ENCODE measurements at regions not wholly inside any gene's neighbourhood (a gene's known extent, or its start where the extent isn't known, plus 50 kb on each side); places are given as distances from the start of the nearest gene placed in this dataset.

- no peak overlapping the region for H3K27ac Mint-ChIP-seq
- H3K27me3 Mint-ChIP-seq (ENCODE audit: low read depth in 3 of 3): peaks cover 0 to 2% (median 0%) of the 10 kb centered on the region in 3 donors
- no peak for DNase-seq
- no peak overlapping the region for H3K4me3 Mint-ChIP-seq
- H3K36me3 Mint-ChIP-seq: no peaks in the 10 kb centered on the region
- no peaks in the 10 kb centered on the region for H3K4me1 Mint-ChIP-seq
- H3K9me3 Mint-ChIP-seq: peaks cover 0 to 20% (median 7%) of the 10 kb centered on the region in 6 donors
Observed at GRCh38 chr7:68789597-68789996, 808.7 kb upstream of the AUTS2 start.

- Mint-ChIP-seq H3K9me3 (peaks cover 0 to 21% (median 7%) of the 10 kb centered on the region in 6 donors), H3K27me3 (ENCODE audit: low read depth in 3 of 3) (peaks cover 0 to 2% (median 0%) of the 10 kb centered on the region in 3 donors), H3K27ac (no peak overlapping the region), H3K4me1 (no peaks in the 10 kb centered on the region), H3K36me3 (no peaks in the 10 kb centered on the region), H3K4me3 (no peak overlapping the region)
- DNase-seq: no peak
Observed at GRCh38 chr7:68792351-68792750, 805.9 kb upstream of the AUTS2 start.

DNA sequence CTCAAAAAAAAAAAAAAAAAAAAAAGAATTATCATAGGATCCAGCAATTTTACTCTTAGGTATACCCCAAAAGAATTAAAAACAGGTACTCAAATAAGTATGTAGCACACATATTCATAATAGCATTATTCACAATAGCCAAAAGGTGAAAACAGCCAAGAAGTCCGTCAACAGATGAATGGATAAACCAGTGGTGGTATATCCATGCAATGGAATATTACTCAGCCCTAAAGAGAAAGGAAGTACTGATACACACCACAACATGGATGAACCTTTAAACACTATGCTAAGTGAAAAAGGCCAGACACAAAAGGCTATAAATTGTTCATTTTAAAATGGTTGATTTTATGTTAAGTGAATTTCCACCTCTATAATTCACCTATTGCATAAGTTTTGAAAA is 804.8 kb upstream of the AUTS2 start:
- H3K27ac Mint-ChIP-seq: no peak overlapping the region

DNA sequence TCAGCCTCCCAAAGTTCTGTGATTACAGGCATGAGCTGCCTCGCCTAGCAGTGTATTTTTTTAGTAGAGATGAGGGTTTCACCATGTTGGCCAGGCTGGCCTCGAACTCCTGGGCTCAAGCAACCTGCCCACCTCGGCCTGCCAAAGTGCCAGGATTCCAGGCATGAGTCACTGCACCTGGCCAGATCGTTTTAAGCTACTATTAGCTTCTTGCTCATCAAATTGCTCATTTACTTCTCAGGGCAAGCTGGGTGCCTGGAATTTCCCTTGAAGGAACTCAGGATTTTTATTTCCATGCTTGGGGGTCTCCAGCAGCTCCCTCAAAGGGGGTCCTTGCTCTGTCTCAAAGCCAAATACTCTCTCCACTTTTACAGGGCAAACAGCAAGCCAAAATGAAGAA is 798.0 kb upstream of the AUTS2 start:
- Mint-ChIP-seq H3K4me1 (no peaks in the 10 kb centered on the region), H3K36me3 (no peaks in the 10 kb centered on the region), H3K9me3 (peaks cover 0 to 19% (median 3%) of the 10 kb centered on the region in 6 donors), H3K27ac (no peak overlapping the region), H3K27me3 (ENCODE audit: low read depth in 3 of 3) (peaks cover 0 to 1% (median 0%) of the 10 kb centered on the region in 3 donors), H3K4me3 (no peak overlapping the region)
- DNase-seq: no peak

More for the DNA sequence above, 804.8 kb upstream of the AUTS2 start:
- H3K36me3 Mint-ChIP-seq: no peaks in the 10 kb centered on the region
- no peaks in the 10 kb centered on the region for H3K4me1 Mint-ChIP-seq
- no peak overlapping the region for H3K4me3 Mint-ChIP-seq
- peaks cover 0 to 21% (median 7%) of the 10 kb centered on the region in 6 donors for H3K9me3 Mint-ChIP-seq
- peaks cover 0 to 2% (median 0%) of the 10 kb centered on the region in 3 donors for H3K27me3 Mint-ChIP-seq (ENCODE audit: low read depth in 3 of 3)
- DNase-seq: no peak

DNA sequence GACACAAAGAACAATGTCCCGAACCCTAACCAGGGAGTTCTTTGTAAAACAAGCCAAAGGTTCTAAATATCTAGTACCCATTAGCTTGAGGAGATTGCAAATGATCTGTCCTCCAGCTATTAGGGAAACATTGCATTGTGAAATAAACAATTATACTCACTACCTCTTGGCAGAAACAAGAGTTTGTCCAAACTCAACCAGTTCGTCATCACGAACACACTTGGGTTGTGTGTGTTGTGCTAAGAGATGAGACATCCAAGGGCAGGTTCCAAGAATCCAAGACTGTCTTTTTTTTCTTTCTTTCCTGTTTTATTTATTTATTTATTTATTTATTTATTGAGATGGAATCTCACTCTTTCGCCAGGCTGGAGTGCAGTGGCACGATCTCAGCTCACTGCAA is 793.1 kb upstream of the AUTS2 start:
- no peak for DNase-seq
- H3K4me3 Mint-ChIP-seq: no peak overlapping the region
- peaks cover 0 to 4% (median 2%) of the 10 kb centered on the region in 3 donors for H3K27me3 Mint-ChIP-seq (ENCODE audit: low read depth in 3 of 3)
- H3K36me3 Mint-ChIP-seq: peaks cover 0 to 3% (median 0%) of the 10 kb centered on the region in 3 donors
- H3K4me1 Mint-ChIP-seq: no peaks in the 10 kb centered on the region
- no peak overlapping the region for H3K27ac Mint-ChIP-seq
- peaks cover 6 to 35% (median 18%) of the 10 kb centered on the region in 6 donors for H3K9me3 Mint-ChIP-seq

GRCh38 chr7:68807666-68808065 is 790.6 kb upstream of the AUTS2 start:
- no peaks in the 10 kb centered on the region for H3K4me1 Mint-ChIP-seq
- H3K9me3 Mint-ChIP-seq: peaks cover 9 to 37% (median 20%) of the 10 kb centered on the region in 6 donors
- no peak overlapping the region for H3K27ac Mint-ChIP-seq
- no peak overlapping the region for H3K4me3 Mint-ChIP-seq
- H3K36me3 Mint-ChIP-seq: peaks cover 0 to 3% (median 0%) of the 10 kb centered on the region in 3 donors
- DNase-seq: no peak
- peaks cover 0 to 3% (median 2%) of the 10 kb centered on the region in 3 donors for H3K27me3 Mint-ChIP-seq (ENCODE audit: low read depth in 3 of 3)

DNA sequence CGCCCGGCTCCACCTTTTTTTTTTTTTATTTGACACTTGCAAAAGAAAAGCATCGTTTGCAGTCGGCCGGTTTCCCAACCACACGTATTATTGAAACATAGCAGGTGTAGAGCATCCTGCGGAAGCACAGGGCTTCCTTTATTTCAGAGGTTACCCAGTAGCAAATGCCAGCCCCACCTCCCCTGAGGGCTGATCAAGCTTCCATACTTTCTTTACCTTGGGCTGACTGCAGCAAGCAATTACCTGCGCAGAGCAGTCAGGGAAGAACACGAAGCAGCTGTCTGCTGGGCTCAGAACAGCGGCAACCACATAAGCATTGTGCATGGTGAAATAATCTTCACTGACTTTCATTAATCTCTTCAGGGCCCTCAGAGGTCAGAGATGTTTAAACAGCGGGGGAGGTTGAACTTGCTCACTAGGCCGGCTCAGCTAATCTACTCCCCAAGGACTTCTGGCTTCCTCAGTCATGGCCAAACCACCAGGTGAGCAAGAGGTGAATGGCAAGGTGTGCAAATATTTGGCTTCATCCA is 784.7 kb upstream of the AUTS2 start:
- Mint-ChIP-seq H3K4me1 (no peaks in the 10 kb centered on the region), H3K27me3 (ENCODE audit: low read depth in 3 of 3) (peaks cover 0 to 2% (median 0%) of the 10 kb centered on the region in 3 donors), H3K4me3 (no peak overlapping the region), H3K9me3 (peaks cover 6 to 32% (median 15%) of the 10 kb centered on the region in 6 donors), H3K27ac (no peak overlapping the region), H3K36me3 (peaks cover 0 to 3% (median 0%) of the 10 kb centered on the region in 3 donors)
- DNase-seq: no peak

DNA sequence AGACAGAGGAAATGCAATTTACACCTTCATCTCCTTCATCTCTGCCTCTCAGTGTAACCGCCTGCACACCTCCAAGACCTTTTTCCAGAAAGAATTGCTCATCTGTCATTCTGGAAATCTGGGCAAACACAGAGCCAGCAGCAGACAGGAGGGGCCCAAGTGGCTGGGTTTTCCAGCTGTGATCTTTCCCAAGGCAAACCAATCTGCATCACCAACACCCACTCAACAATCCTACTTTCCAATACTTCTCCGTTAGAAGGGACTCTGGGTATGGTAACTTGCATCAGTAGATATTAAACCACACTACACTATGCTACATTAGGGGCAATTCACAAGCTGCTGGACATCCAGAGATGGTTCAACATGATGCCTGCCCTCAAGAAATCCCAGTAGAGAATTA is 781.8 kb upstream of the AUTS2 start:
- Mint-ChIP-seq H3K4me1 (no peaks in the 10 kb centered on the region), H3K9me3 (peaks cover 4 to 23% (median 10%) of the 10 kb centered on the region in 6 donors), H3K4me3 (no peak overlapping the region), H3K27me3 (ENCODE audit: low read depth in 3 of 3) (no peaks in the 10 kb centered on the region), H3K27ac (no peak overlapping the region), H3K36me3 (no peaks in the 10 kb centered on the region)
- no peak for DNase-seq

DNA sequence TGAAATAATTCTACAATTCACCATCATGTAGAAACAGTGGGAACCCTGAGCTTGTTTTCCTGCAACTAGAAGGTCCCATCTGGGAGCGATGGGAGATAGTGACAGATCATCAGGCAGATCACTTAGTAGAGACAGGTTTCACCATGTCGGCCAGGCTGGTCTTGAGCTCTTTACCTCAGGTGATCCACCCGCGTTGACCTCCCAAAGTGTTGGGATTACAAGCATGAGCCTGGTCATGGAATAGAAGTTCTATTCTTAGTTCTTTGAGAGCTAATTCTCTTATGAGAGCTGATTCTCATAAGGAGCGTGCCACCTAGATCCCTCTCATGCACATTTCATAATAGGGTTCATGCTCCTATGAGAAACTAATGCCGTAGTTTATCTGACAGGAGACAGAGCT is 778.0 kb upstream of the AUTS2 start:
- H3K4me1 Mint-ChIP-seq: no peaks in the 10 kb centered on the region
- H3K4me3 Mint-ChIP-seq: no peak overlapping the region
- no peaks in the 10 kb centered on the region for H3K36me3 Mint-ChIP-seq
- no peak for DNase-seq
- peaks cover 0 to 2% (median 1%) of the 10 kb centered on the region in 3 donors for H3K27me3 Mint-ChIP-seq (ENCODE audit: low read depth in 3 of 3)
- H3K9me3 Mint-ChIP-seq: peaks cover 4 to 22% (median 7%) of the 10 kb centered on the region in 6 donors
- H3K27ac Mint-ChIP-seq: no peak overlapping the region

DNA sequence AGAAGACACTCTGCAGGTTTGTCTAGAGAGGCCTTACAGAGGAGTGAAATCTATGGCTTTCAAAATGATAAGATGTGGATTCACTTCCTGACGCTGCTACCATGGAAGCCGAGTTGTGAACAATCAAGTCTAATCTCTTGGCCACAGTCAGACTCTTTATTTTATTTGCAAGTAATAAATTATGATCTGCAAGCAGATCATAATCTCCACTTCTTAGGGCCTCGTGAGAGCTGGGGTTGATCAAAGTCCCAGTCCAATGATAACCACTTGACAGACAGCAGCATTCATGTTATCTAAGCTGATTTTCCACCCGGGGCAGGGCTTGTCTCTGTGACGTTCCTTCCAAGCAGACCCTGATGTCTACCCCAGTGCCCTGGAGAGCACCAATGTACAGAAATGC is 776.4 kb upstream of the AUTS2 start:
- H3K4me1 Mint-ChIP-seq: no peaks in the 10 kb centered on the region
- no peaks in the 10 kb centered on the region for H3K36me3 Mint-ChIP-seq
- H3K9me3 Mint-ChIP-seq: peaks cover 0 to 16% (median 11%) of the 10 kb centered on the region in 6 donors
- DNase-seq: no peak
- H3K4me3 Mint-ChIP-seq: no peak overlapping the region
- peaks cover 0 to 2% (median 1%) of the 10 kb centered on the region in 3 donors for H3K27me3 Mint-ChIP-seq (ENCODE audit: low read depth in 3 of 3)
- no peak overlapping the region for H3K27ac Mint-ChIP-seq

DNA sequence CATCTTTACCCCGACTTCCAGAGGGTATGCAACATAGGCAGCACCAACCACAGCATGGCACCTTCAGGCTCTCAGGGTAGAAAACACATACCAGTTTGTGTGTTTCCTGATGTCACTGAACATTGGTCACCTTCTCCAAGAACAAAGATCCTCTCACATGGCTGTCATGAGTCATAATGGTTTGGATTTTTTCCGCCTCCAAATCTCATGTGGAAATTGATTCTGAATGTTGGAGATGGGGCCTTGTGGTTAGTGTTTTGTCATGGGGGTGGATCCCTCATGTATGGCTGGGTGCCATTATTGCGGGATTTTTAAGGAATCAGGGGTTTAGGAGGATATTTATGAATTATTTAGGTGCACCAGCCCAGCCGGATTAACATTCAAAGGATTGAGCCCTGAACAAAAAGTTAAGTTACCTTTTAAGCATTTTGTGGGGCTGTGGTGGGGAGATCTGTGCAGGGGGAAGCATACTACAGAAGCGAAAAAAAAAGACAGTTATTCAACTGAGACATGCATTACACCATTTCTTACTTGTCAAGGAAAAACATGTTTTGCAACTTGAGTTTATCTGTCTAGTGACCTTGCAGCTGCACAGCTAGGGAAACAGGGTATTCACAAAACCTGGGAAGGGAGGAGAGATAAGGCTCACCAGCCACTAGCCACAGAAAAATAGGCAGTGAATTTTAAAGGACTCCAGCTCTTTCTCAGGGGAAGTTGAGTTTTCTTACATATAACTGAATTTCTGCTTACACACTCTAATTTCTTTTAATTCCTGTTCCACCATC is 774.1 kb upstream of the AUTS2 start:
- no peak for DNase-seq
- Mint-ChIP-seq H3K27me3 (ENCODE audit: low read depth in 3 of 3) (peaks cover 0 to 2% (median 1%) of the 10 kb centered on the region in 3 donors), H3K27ac (no peak overlapping the region), H3K9me3 (peaks cover 0 to 12% (median 6%) of the 10 kb centered on the region in 6 donors), H3K36me3 (no peaks in the 10 kb centered on the region), H3K4me3 (no peak overlapping the region), H3K4me1 (no peaks in the 10 kb centered on the region)

GRCh38 chr7:68828575-68828974 is 769.7 kb upstream of the AUTS2 start:
- Mint-ChIP-seq H3K9me3 (peaks cover 2 to 11% (median 7%) of the 10 kb centered on the region in 6 donors), H3K4me1 (no peaks in the 10 kb centered on the region), H3K27ac (no peak overlapping the region), H3K36me3 (no peaks in the 10 kb centered on the region), H3K27me3 (ENCODE audit: low read depth in 3 of 3) (peaks cover 1 to 8% (median 2%) of the 10 kb centered on the region in 3 donors), H3K4me3 (no peak overlapping the region)
- DNase-seq: no peak

DNA sequence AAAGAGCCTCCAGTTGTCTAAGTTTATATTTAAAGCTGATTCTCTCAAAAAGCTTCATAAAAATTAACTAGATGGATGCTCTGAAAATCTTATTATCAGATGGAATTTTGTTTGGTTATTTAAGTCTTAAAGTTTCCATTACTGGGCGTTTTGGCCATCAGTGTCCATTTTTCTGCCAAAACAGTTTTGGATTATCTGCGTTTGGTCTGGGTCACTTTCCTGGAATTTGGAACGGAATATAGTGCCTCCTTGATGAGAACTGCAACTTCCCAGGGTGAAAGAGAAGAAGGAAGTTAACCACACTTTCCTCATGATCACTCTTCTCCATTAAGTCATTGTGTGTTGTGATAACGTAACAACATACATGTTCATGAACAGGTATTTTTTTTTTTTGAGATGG is 764.9 kb upstream of the AUTS2 start:
- H3K4me3 Mint-ChIP-seq: no peak overlapping the region
- H3K27ac Mint-ChIP-seq: no peak overlapping the region
- H3K4me1 Mint-ChIP-seq: no peaks in the 10 kb centered on the region
- peaks cover 0 to 8% (median 2%) of the 10 kb centered on the region in 3 donors for H3K27me3 Mint-ChIP-seq (ENCODE audit: low read depth in 3 of 3)
- H3K36me3 Mint-ChIP-seq: no peaks in the 10 kb centered on the region
- H3K9me3 Mint-ChIP-seq: peaks cover 0 to 20% (median 4%) of the 10 kb centered on the region in 6 donors
- DNase-seq: no peak

DNA sequence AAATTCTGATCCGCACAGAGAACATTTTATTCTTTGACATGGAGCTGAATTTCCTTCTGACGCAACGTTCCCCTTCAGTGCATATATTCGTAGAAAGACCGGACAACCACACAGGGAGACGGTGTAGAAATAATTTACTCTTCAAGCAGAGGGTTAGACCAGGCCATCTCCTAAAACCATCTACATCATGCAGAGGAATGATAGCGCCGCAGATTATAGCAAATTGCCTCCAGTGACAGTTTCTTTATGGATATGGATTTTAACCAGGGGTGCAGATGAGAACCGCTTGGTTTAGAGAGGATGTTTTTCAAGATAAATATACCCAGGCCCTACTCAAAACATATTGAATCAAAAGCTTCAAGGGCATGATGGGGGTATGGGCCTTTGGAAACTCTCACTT is 759.3 kb upstream of the AUTS2 start:
- H3K4me3 Mint-ChIP-seq: no peak overlapping the region

More for the DNA sequence above, 759.3 kb upstream of the AUTS2 start:
- Mint-ChIP-seq H3K9me3 (peaks cover 0 to 21% (median 2%) of the 10 kb centered on the region in 6 donors), H3K27ac (no peak overlapping the region), H3K36me3 (peaks cover 0 to 4% (median 0%) of the 10 kb centered on the region in 3 donors), H3K4me1 (no peaks in the 10 kb centered on the region), H3K27me3 (ENCODE audit: low read depth in 3 of 3) (peaks cover 0 to 2% (median 0%) of the 10 kb centered on the region in 3 donors)
- DNase-seq: no peak

All from immature natural killer cell (primary cell).